Gastroesophageal sphincter (tissue), 4 donors: ENCODE measurements at regions not wholly inside any gene's neighbourhood (a gene's known extent, or its start where the extent isn't known, plus 50 kb on each side); places are given as distances from the start of the nearest gene placed in this dataset.

Experiments used
- ATAC-seq: fragments of 150-250 bp; one replicate; pipeline ENCODE4 v1.9.1; 2016; ENCODE audit warnings: mild to moderate bottlenecking, moderate library complexity
- H3K27ac ChIP-seq, 4 donors: fragments of 200-600 bp; sonication (generic) in 3 of 4; 1 replicate in 3 of 4; 2 replicates in 1 of 4; pipeline ENCODE4 v1.5.1; 2016 to 2019
- H3K27me3 ChIP-seq: fragments of 200-600 bp; sonication (generic); one replicate; pipeline ENCODE4 v1.5.1; 2019
- H3K36me3 ChIP-seq, 2 donors: fragments of 200-600 bp; sonication (generic); one replicate each; pipeline ENCODE4 v1.5.1; 2019; ENCODE audit warnings: control low read depth in 1 of 2
- H3K4me1 ChIP-seq, 3 donors: fragments of 200-600 bp; sonication (generic); 1 replicate in 2 of 3; 2 replicates in 1 of 3; pipeline ENCODE4 v1.5.1; 2016 to 2019; ENCODE audit warnings: control low read depth in 2 of 3
- H3K4me3 ChIP-seq, 2 donors: fragments of 200-600 bp; sonication (generic); one replicate each; pipeline ENCODE4 v1.5.1; 2019; ENCODE audit warnings: mild to moderate bottlenecking in 1 of 2, moderate library complexity in 1 of 2
- H3K9me3 ChIP-seq, 3 donors: fragments of 200-600 bp; sonication (generic); one replicate each; pipeline ENCODE4 v1.5.1; 2017 to 2019; ENCODE audit warnings: control low read depth in 2 of 3
- CTCF ChIP-seq, 4 experiments: fragments of 200-600 bp in 2 of 4; fragments of 450-650 bp in 2 of 4; sonication (generic) in 1 of 4; IDR thresholded peaks; one replicate each; pipeline ENCODE4 v1.5.1; 2017 to 2019; ENCODE audit warnings: antibody characterized with exemption in 4 of 4, mild to moderate bottlenecking in 2 of 4, moderate library complexity in 2 of 4
- EP300 ChIP-seq: sonication (generic); formaldehyde crosslinking; IDR thresholded peaks from one replicate; pipeline ENCODE4 v1.6.1; 2017; ENCODE audit warnings: antibody characterized with exemption, mild to moderate bottlenecking
- POLR2A ChIP-seq, 2 donors: fragments of 450-650 bp; IDR thresholded peaks; one replicate each; pipeline ENCODE4 v1.6.1; 2017; ENCODE audit warnings: antibody characterized with exemption in 2 of 2, mild to moderate bottlenecking in 2 of 2, moderate library complexity in 1 of 2
- POLR2AphosphoS5 ChIP-seq: sonication (generic); formaldehyde crosslinking; IDR thresholded peaks from one replicate; pipeline ENCODE4 v1.6.1; 2017; ENCODE audit warnings: antibody characterized with exemption
- WGBS, 2 donors: methylation state at CpG; one replicate each; pipeline ENCODE4 v1.1.5; 2018; ENCODE audit warnings: low coverage in 1 of 2; 5-methylcytosine and 5-hydroxymethylcytosine counted together

GRCh38 chr15:35305946-35306345 lies 220.9 kb upstream of the NANOGP8 start:
- Histone ChIP-seq H3K27me3 (no peaks in the 10 kb centered on the region), H3K4me1 (peaks cover 6 to 39% (median 20%) of the 10 kb centered on the region in 3 donors), H3K36me3 (no peaks in the 10 kb centered on the region), H3K9me3 (no peaks in the 10 kb centered on the region), H3K27ac (peak overlapping the region in 3 of 4 donors; percentile 38 to 64 (median 63)), H3K4me3 (no peak overlapping the region)
- ATAC-seq: no peak
- TF ChIP-seq POLR2AphosphoS5 (peak; percentile 11), EP300 (no peak)

- H3K9me3 ChIP-seq: no peaks in the 10 kb centered on the region
- peaks cover 3 to 36% (median 20%) of the 10 kb centered on the region in 3 donors for H3K4me1 ChIP-seq
- peak overlapping the region in 1 of 4 donors; percentile 23 for H3K27ac ChIP-seq
- no peaks in the 10 kb centered on the region for H3K36me3 ChIP-seq
- H3K27me3 ChIP-seq: no peaks in the 10 kb centered on the region
- TF ChIP-seq EP300: no peak
- no peak for TF ChIP-seq POLR2AphosphoS5
- no peak for TF ChIP-seq POLR2A (IDR thresholded peaks at IDR 0.05)
- TF ChIP-seq CTCF (IDR thresholded peaks at IDR 0.05): no peak
- 55 to 85% methylated on average over 2 of the region's 2 CpGs for WGBS, 2 donors
- no peak for ATAC-seq
- H3K4me3 ChIP-seq: no peak overlapping the region
These were observed 220.0 kb upstream of the NANOGP8 start for GRCh38 chr15:35305031-35305550.

- Histone ChIP-seq H3K9me3 (no peaks in the 10 kb centered on the region), H3K36me3 (no peaks in the 10 kb centered on the region), H3K27ac (peak overlapping the region in 1 of 4 donors; percentile 23), H3K4me1 (peaks cover 0 to 29% (median 18%) of the 10 kb centered on the region in 3 donors), H3K4me3 (no peak overlapping the region), H3K27me3 (no peaks in the 10 kb centered on the region)
- no peak for ATAC-seq
- TF ChIP-seq POLR2AphosphoS5 (peak; percentile 13), POLR2A (IDR thresholded peaks at IDR 0.05) (no peak)
- WGBS, 2 donors: 72 to 78% methylated on average over 2 of the region's 2 CpGs
These were observed 219.3 kb upstream of the NANOGP8 start for GRCh38 chr15:35304389-35304788.

GRCh38 chr15:35302334-35302733 lies 217.2 kb upstream of the NANOGP8 start:
- no peak overlapping the region for H3K27ac ChIP-seq
- H3K4me3 ChIP-seq: no peak overlapping the region
- no peak for ATAC-seq
- TF ChIP-seq EP300 (no peak), POLR2A (IDR thresholded peaks at IDR 0.05) (no peak), POLR2AphosphoS5 (no peak), CTCF (IDR thresholded peaks at IDR 0.05) (no peak)
- WGBS, 2 donors: 83 to 100% methylated on average over 1 of the region's 1 CpG
- H3K27me3 ChIP-seq: no peaks in the 10 kb centered on the region
- H3K9me3 ChIP-seq: no peaks in the 10 kb centered on the region
- peaks cover 0 to 17% (median 12%) of the 10 kb centered on the region in 3 donors for H3K4me1 ChIP-seq
- H3K36me3 ChIP-seq: no peaks in the 10 kb centered on the region

- Histone ChIP-seq H3K27me3 (no peaks in the 10 kb centered on the region), H3K36me3 (no peaks in the 10 kb centered on the region), H3K4me3 (no peak overlapping the region), H3K27ac (no peak overlapping the region), H3K4me1 (peaks cover 0 to 5% (median 2%) of the 10 kb centered on the region in 3 donors), H3K9me3 (no peaks in the 10 kb centered on the region)
- 75 to 87% methylated on average over 2 of the region's 2 CpGs for WGBS, 2 donors
- TF ChIP-seq POLR2AphosphoS5: no peak
- no peak for TF ChIP-seq CTCF (IDR thresholded peaks at IDR 0.05)
- TF ChIP-seq EP300: no peak
- TF ChIP-seq POLR2A (IDR thresholded peaks at IDR 0.05): no peak
- no peak for ATAC-seq
These were observed 216.0 kb upstream of the NANOGP8 start for GRCh38 chr15:35301088-35301487.

GRCh38 chr15:35299059-35299735 lies 214.1 kb upstream of the NANOGP8 start:
- TF ChIP-seq EP300 (no peak), CTCF (IDR thresholded peaks at IDR 0.05) (no peak), POLR2A (IDR thresholded peaks at IDR 0.05) (no peak), POLR2AphosphoS5 (no peak)
- ATAC-seq: no peak
- no peak overlapping the region for H3K27ac ChIP-seq

More at GRCh38 chr15:35299059-35299735, 214.1 kb upstream of the NANOGP8 start:
- Histone ChIP-seq H3K9me3 (no peaks in the 10 kb centered on the region), H3K36me3 (no peaks in the 10 kb centered on the region), H3K4me1 (no peaks in the 10 kb centered on the region), H3K4me3 (no peak overlapping the region), H3K27me3 (no peaks in the 10 kb centered on the region)
- WGBS, 2 donors: 100% methylated on average over 5 to 7 of the region's 33 CpGs
